Panc1 (cell line): ENCODE measurements at regions not wholly inside any gene's neighbourhood (a gene's known extent, or its start where the extent isn't known, plus 50 kb on each side); places are given as distances from the start of the nearest gene placed in this dataset.

Source experiments
- ATAC-seq: fragments of 200-7000 bp; cut with Tn5 transposase; 2 replicates; pipeline ENCODE4 v1.9.1; 2020; ENCODE audit warnings: mild to moderate bottlenecking, moderate library complexity
- BruUV-seq: library from RNA; stranded (reverse); fragments of 400-500 nt; replicated peaks from 2 replicates; lab custom pipeline; 2021; lab: Mats Ljungman, UMichigan
- CTCF ChIA-PET: fragments of 300-600 bp; sonication (Branson Sonifier 250); formaldehyde crosslinking; loops from one replicate; lab custom pipeline; 2022; ENCODE audit warnings: antibody characterized with exemption; lab: Charles Lee
- POLR2A ChIA-PET: fragments of 300-600 bp; sonication (Branson Sonifier 250); formaldehyde crosslinking; loops from one replicate; lab custom pipeline; 2022; ENCODE audit warnings: antibody characterized with exemption; lab: Charles Lee
- DNase-seq: peaks from one replicate; pipeline ENCODE4 v3.0.0-alpha.2; 2010; ENCODE audit warnings: low read depth, low spot score
- H3K27ac ChIP-seq: 2 replicates; pipeline ENCODE4 v1.5.1; 2011; ENCODE audit warnings: mild to moderate bottlenecking, low read length, inconsistent platforms
- H3K27me3 ChIP-seq: fragments of 200-500 bp; sonication (Bioruptor generic); 2 replicates; pipeline ENCODE4 v1.6.0; 2014; ENCODE audit warnings: low read length, inconsistent platforms; ENCODE audit not compliant: control insufficient read depth, insufficient read depth
- H3K36me3 ChIP-seq: fragments of 200-500 bp; sonication (Bioruptor generic); 2 replicates; pipeline ENCODE4 v1.5.1; 2014; ENCODE audit warnings: inconsistent platforms, mild to moderate bottlenecking, low read length, moderate library complexity; ENCODE audit not compliant: control insufficient read depth, insufficient read depth
- H3K4me1 ChIP-seq: 2 replicates; pipeline ENCODE4 v1.5.1; 2011; ENCODE audit warnings: inconsistent platforms, mild to moderate bottlenecking, low read length, moderate library complexity; ENCODE audit not compliant: control insufficient read depth, insufficient read depth
- H3K4me3 ChIP-seq, 2 experiments: 2 replicates each; pipeline ENCODE4 v1.5.1; 2011 to 2012; ENCODE audit warnings: low read depth in 2 of 2, low read length in 2 of 2, mild to moderate bottlenecking in 2 of 2, inconsistent platforms in 1 of 2, moderate library complexity in 1 of 2
- H3K9me3 ChIP-seq: fragments of 200-500 bp; sonication (Bioruptor generic); 2 replicates; pipeline ENCODE4 v1.5.1; 2014; ENCODE audit warnings: low read depth, mild to moderate bottlenecking, inconsistent platforms, low read length, moderate library complexity; ENCODE audit not compliant: control insufficient read depth, insufficient read depth
- POLR2AphosphoS5 ChIP-seq: IDR thresholded peaks from 2 replicates; pipeline ENCODE4 v1.6.1; 2012; ENCODE audit warnings: mild to moderate bottlenecking, low read depth, low read length, moderate library complexity
- SIN3A ChIP-seq: IDR thresholded peaks from 2 replicates; pipeline ENCODE4 v1.6.1; 2012; ENCODE audit warnings: low read depth, mild to moderate bottlenecking, low read length, moderate library complexity, borderline replicate concordance; ENCODE audit not compliant: insufficient read depth
- TCF7L2 ChIP-seq: IDR thresholded peaks from 2 replicates; pipeline ENCODE4 v1.6.1; 2011; ENCODE audit warnings: mild to moderate bottlenecking, low read depth, low read length, inconsistent platforms
- in situ Hi-C: cut with HindIII; loops from 2 replicates; pipeline ENCODE4 v1.10.0; 2016; ENCODE audit warnings: low sequenced_read_pairs, low pct_unique_long_range_greater_than_20kb
- intact Hi-C: fragments of 100-400 bp; cut with micrococcal nuclease; formaldehyde crosslinking; loops from one replicate; pipeline ENCODE4 v1.10.0; 2022; ENCODE audit not compliant: unreplicated experiment
- TF ChIP-seq, protein P1 (sequence below), 2 experiments: IDR thresholded peaks; 2 replicates each; pipeline ENCODE4 v1.6.1; 2011 to 2012; ENCODE audit warnings: low read depth in 2 of 2, control low read depth in 1 of 2, low read length in 1 of 2, mild to moderate bottlenecking in 1 of 2, moderate library complexity in 1 of 2; ENCODE audit not compliant: insufficient read depth in 1 of 2
- TF ChIP-seq, protein P2 (sequence below): fragments of 450-650 bp; IDR thresholded peaks from 2 replicates; pipeline ENCODE4 v1.5.1; 2017; ENCODE audit warnings: mild to moderate bottlenecking

DNA sequence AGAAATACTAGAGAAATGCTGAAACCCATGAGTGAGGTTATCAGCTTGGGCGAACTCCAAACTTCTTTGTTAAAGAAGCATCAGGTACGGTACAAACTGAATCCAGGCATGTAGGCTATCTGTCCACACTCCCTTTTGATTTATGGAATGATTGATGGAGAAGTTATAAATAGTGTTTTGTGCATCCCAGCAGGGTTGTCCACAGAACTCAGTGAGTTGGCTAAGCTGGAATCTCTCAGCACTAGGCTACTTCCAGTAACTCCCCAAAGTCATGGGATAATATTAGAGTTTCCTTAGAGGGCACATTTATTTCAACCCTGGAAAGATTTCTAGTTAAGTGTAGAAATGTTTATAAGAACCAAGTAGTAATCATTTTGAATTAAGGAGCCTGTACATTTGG is 186.2 kb upstream of the CRBN start:
- DNase-seq (no peak), ATAC-seq (no peak)
- no peak for TF ChIP-seq SIN3A
- TF ChIP-seq TCF7L2 = no peak
- TF ChIP-seq, protein P1, sequence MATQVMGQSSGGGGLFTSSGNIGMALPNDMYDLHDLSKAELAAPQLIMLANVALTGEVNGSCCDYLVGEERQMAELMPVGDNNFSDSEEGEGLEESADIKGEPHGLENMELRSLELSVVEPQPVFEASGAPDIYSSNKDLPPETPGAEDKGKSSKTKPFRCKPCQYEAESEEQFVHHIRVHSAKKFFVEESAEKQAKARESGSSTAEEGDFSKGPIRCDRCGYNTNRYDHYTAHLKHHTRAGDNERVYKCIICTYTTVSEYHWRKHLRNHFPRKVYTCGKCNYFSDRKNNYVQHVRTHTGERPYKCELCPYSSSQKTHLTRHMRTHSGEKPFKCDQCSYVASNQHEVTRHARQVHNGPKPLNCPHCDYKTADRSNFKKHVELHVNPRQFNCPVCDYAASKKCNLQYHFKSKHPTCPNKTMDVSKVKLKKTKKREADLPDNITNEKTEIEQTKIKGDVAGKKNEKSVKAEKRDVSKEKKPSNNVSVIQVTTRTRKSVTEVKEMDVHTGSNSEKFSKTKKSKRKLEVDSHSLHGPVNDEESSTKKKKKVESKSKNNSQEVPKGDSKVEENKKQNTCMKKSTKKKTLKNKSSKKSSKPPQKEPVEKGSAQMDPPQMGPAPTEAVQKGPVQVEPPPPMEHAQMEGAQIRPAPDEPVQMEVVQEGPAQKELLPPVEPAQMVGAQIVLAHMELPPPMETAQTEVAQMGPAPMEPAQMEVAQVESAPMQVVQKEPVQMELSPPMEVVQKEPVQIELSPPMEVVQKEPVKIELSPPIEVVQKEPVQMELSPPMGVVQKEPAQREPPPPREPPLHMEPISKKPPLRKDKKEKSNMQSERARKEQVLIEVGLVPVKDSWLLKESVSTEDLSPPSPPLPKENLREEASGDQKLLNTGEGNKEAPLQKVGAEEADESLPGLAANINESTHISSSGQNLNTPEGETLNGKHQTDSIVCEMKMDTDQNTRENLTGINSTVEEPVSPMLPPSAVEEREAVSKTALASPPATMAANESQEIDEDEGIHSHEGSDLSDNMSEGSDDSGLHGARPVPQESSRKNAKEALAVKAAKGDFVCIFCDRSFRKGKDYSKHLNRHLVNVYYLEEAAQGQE (IDR thresholded peaks at IDR 0.05; ENCODE audit: insufficient read depth in 1 of 2, low read depth in 2 of 2, low read length in 1 of 2) = no peak
- TF ChIP-seq POLR2AphosphoS5 = no peak
- TF ChIP-seq, protein P2, sequence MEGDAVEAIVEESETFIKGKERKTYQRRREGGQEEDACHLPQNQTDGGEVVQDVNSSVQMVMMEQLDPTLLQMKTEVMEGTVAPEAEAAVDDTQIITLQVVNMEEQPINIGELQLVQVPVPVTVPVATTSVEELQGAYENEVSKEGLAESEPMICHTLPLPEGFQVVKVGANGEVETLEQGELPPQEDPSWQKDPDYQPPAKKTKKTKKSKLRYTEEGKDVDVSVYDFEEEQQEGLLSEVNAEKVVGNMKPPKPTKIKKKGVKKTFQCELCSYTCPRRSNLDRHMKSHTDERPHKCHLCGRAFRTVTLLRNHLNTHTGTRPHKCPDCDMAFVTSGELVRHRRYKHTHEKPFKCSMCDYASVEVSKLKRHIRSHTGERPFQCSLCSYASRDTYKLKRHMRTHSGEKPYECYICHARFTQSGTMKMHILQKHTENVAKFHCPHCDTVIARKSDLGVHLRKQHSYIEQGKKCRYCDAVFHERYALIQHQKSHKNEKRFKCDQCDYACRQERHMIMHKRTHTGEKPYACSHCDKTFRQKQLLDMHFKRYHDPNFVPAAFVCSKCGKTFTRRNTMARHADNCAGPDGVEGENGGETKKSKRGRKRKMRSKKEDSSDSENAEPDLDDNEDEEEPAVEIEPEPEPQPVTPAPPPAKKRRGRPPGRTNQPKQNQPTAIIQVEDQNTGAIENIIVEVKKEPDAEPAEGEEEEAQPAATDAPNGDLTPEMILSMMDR = no peak
- H3K4me3 ChIP-seq = no peak overlapping the region
- in situ Hi-C loops (no loop called here), intact Hi-C loops (no loop called here)
- ChIA-PET POLR2A (no interaction called here), CTCF (no interaction called here)
- no peaks in the 10 kb centered on the region for H3K4me1 ChIP-seq
- H3K36me3 ChIP-seq = no peaks in the 10 kb centered on the region
- no peaks in the 10 kb centered on the region for H3K9me3 ChIP-seq
- H3K27ac ChIP-seq = no peak overlapping the region
- BruUV-seq = no TSS peak
- no peaks in the 10 kb centered on the region for H3K27me3 ChIP-seq

DNA sequence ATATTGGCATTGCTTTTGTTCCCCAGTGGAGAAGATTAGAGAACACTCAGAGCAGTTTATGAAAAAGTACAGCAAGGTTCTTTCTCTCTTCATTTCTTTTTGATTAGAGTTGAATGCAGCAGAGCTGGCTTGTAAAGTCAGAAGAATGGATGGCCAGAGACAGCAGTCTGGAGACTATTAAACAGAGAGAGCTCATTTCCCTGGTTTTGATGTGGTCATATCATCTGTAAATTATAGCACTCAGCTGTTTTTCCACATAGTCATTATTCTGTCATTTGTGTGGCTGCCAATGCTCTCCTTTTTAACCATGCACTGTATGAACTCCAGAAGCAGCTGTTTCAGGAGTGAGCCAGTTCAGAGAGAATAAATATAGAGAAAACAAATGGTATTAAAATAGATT is 177.4 kb upstream of the CRBN start:
- intact Hi-C loops = no loop called here
- TF ChIP-seq SIN3A = no peak
- TF ChIP-seq, protein P2 = no peak
- TF ChIP-seq, protein P1 (IDR thresholded peaks at IDR 0.05; ENCODE audit: insufficient read depth in 1 of 2, low read depth in 2 of 2, low read length in 1 of 2) = no peak
- no peak for TF ChIP-seq POLR2AphosphoS5
- no peak for TF ChIP-seq TCF7L2
- POLR2A ChIA-PET = no interaction called here
- CTCF ChIA-PET = interaction anchor here (0.7 kb wide), 1 partner anchor 833 kb away, joined by 6 read pairs; no protein-coding TSS in a partner anchor
- no peak overlapping the region for H3K27ac ChIP-seq
- H3K36me3 ChIP-seq = no peaks in the 10 kb centered on the region
- no peaks in the 10 kb centered on the region for H3K4me1 ChIP-seq
- no TSS peak for BruUV-seq
- ATAC-seq = no peak
- no peaks in the 10 kb centered on the region for H3K9me3 ChIP-seq
- H3K27me3 ChIP-seq = no peaks in the 10 kb centered on the region
- no peak for DNase-seq
- no peak overlapping the region for H3K4me3 ChIP-seq
- in situ Hi-C loops = no loop called here
